HL-60 (cell line): ENCODE measurements at regions not wholly inside any gene's neighbourhood (a gene's known extent, or its start where the extent isn't known, plus 50 kb on each side); places are given as distances from the start of the nearest gene placed in this dataset.

Source experiments
- DNase-seq, 2 experiments: peaks; one replicate each; pipeline ENCODE4 v3.0.0-alpha.2; 2010 to 2020; ENCODE audit warnings: low read depth in 1 of 2, low spot score in 1 of 2
- H3K27ac ChIP-seq: fragments of 250-450 bp; sonication (Bioruptor Pico); replicated peaks from 2 replicates; pipeline ENCODE4 v1.5.1; 2020; ENCODE audit warnings: mild to moderate bottlenecking, moderate library complexity
- H3K27me3 ChIP-seq: fragments of 250-450 bp; sonication (Bioruptor Pico); 2 replicates; pipeline ENCODE4 v1.5.1; 2021; ENCODE audit warnings: mild to moderate bottlenecking, moderate library complexity; ENCODE audit not compliant: insufficient read depth, poor library complexity, severe bottlenecking
- H3K4me3 ChIP-seq: replicated peaks from 2 replicates; pipeline ENCODE4 v1.5.1; 2011; ENCODE audit warnings: mild to moderate bottlenecking, control low read depth, low read length; ENCODE audit not compliant: insufficient read depth
- CTCF ChIP-seq: IDR thresholded peaks from one replicate; pipeline ENCODE4 v1.5.1; 2011; ENCODE audit warnings: low read length, control low read depth, inconsistent platforms; ENCODE audit not compliant: insufficient read depth
- GABPA ChIP-seq: IDR thresholded peaks from 2 replicates; pipeline ENCODE4 v1.6.1; 2012; ENCODE audit warnings: low read depth
- POLR2AphosphoS5 ChIP-seq: IDR thresholded peaks from 2 replicates; pipeline ENCODE4 v1.6.1; 2012; ENCODE audit warnings: low read depth
- REST ChIP-seq: IDR thresholded peaks from 2 replicates; pipeline ENCODE4 v1.6.1; 2012; ENCODE audit warnings: low read depth; ENCODE audit not compliant: insufficient replicate concordance
- SPI1 ChIP-seq: IDR thresholded peaks from 2 replicates; pipeline ENCODE4 v1.6.1; 2012; ENCODE audit warnings: low read depth, mild to moderate bottlenecking, borderline replicate concordance

DNA sequence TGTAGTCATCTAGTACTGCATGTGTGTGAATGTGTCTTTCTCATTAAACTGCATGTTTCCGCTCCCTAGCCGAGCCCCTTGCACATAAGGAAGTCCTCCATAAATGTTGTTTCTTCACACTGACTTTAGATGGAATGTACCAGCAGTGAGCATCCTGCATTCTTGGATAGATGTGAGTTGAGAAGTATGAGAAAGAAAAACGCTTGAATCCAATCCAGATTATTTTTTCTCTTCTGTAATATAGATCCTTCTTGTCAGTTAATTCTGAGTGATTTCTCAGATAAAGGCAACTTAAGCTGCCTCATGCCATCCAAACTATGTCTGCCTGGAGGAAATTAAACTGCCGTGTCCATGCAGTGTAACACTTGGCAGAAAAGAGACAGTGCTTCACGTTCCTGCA is 268.1 kb upstream of the ISX start:
- no peak overlapping the region for H3K4me3 ChIP-seq
- DNase-seq, result no peak
- no peak overlapping the region for H3K27ac ChIP-seq
- TF ChIP-seq SPI1 (no peak), CTCF (no peak), POLR2AphosphoS5 (no peak), GABPA (no peak), REST (no peak)
- peaks cover 2% of the 10 kb centered on the region for H3K27me3 ChIP-seq

GRCh38 chr22:34798605-34799004 is 267.4 kb upstream of the ISX start:
- H3K27me3 ChIP-seq, result peaks cover 2% of the 10 kb centered on the region
- no peak for DNase-seq
- no peak overlapping the region for H3K27ac ChIP-seq
- no peak for TF ChIP-seq SPI1
- no peak for TF ChIP-seq REST
- TF ChIP-seq GABPA, result no peak
- no peak for TF ChIP-seq POLR2AphosphoS5
- TF ChIP-seq CTCF, result no peak
- no peak overlapping the region for H3K4me3 ChIP-seq

- Histone ChIP-seq H3K27me3 (no peaks in the 10 kb centered on the region), H3K27ac (no peak overlapping the region), H3K4me3 (no peak overlapping the region)
- DNase-seq, result no peak
- TF ChIP-seq POLR2AphosphoS5, result no peak
- TF ChIP-seq REST, result no peak
- no peak for TF ChIP-seq CTCF
- no peak for TF ChIP-seq GABPA
- TF ChIP-seq SPI1, result no peak
These were observed 265.5 kb upstream of the ISX start for GRCh38 chr22:34800260-34800980.
